Lower leg skin (tissue), 3 donors: ENCODE measurements at regions not wholly inside any gene's neighbourhood (a gene's known extent, or its start where the extent isn't known, plus 50 kb on each side); places are given as distances from the start of the nearest gene placed in this dataset.

Source experiments
- POLR2A ChIP-seq, 2 donors: fragments of 450-650 bp; IDR thresholded peaks; one replicate each; pipeline ENCODE4 v1.6.1; 2016 to 2017; ENCODE audit warnings: antibody characterized with exemption in 2 of 2, mild to moderate bottlenecking in 1 of 2, moderate library complexity in 1 of 2
- TF ChIP-seq, protein P1 (sequence below), 3 donors: fragments of 450-650 bp; IDR thresholded peaks; one replicate each; pipeline ENCODE4 v1.5.1; 2016; ENCODE audit warnings: antibody characterized with exemption in 3 of 3, mild to moderate bottlenecking in 3 of 3, moderate library complexity in 2 of 3

DNA sequence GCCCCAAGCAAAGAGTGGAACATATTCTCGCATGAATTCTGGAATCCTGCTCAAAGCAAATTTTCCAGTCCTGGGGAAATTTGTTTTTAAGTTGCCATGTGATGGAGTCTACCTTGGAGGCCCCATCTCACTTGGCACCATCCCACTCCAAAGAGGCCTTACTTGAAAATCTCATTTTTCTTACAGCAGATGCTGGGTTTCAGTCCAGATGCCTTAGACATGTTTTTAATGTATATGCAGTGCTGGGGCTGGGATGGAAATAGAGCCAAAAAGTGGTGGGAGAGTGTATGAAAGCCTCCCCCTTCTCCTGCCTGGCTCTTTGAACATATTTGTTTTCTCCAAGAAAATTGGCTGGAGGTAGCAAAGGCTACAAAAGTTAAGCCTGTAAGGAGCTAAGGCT lies 493.7 kb downstream of the ENC1 start:
- TF ChIP-seq, protein P1, sequence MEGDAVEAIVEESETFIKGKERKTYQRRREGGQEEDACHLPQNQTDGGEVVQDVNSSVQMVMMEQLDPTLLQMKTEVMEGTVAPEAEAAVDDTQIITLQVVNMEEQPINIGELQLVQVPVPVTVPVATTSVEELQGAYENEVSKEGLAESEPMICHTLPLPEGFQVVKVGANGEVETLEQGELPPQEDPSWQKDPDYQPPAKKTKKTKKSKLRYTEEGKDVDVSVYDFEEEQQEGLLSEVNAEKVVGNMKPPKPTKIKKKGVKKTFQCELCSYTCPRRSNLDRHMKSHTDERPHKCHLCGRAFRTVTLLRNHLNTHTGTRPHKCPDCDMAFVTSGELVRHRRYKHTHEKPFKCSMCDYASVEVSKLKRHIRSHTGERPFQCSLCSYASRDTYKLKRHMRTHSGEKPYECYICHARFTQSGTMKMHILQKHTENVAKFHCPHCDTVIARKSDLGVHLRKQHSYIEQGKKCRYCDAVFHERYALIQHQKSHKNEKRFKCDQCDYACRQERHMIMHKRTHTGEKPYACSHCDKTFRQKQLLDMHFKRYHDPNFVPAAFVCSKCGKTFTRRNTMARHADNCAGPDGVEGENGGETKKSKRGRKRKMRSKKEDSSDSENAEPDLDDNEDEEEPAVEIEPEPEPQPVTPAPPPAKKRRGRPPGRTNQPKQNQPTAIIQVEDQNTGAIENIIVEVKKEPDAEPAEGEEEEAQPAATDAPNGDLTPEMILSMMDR (IDR thresholded peaks at IDR 0.05), result no peak
- TF ChIP-seq POLR2A (IDR thresholded peaks at IDR 0.05), result no peak
